ENCODE measurements at regions not wholly inside any gene's neighbourhood (a gene's known extent, or its start where the extent isn't known, plus 50 kb on each side); places are given as distances from the start of the nearest gene placed in this dataset.

- no peak overlapping the region for H3K4me3 ChIP-seq (ENCODE audit: low read depth, low read length)
- H3K4me1 ChIP-seq (ENCODE audit: control insufficient read depth, insufficient read depth, low read length): no peaks in the 10 kb centered on the region
- no peak overlapping the region for H3K27ac ChIP-seq (ENCODE audit: extremely low read depth, low read depth, low read length)
- ChIA-PET POLR2A (no interaction called here), CTCF (no interaction called here)
- no peaks in the 10 kb centered on the region for H3K36me3 ChIP-seq (ENCODE audit: control insufficient read depth in 2 of 2, insufficient read depth in 1 of 2, low read length in 2 of 2)
- H3K9me3 ChIP-seq (ENCODE audit: control insufficient read depth, insufficient read depth, low read depth, low read length): no peaks in the 10 kb centered on the region
- TF ChIP-seq ZNF394 (tag by site-specific recombination; IDR thresholded peaks at IDR 0.05; ENCODE audit: borderline replicate concordance): no peak
Measured at GRCh38 chr1:95435611-95436010, 201.6 kb downstream of the RWDD3 start.

- H3K9me3 ChIP-seq (ENCODE audit: control insufficient read depth, insufficient read depth, low read depth, low read length): no peaks in the 10 kb centered on the region
- ChIA-PET POLR2A (no interaction called here), CTCF (interaction anchor here (0.6 kb wide), 1 partner anchor 91 kb away, joined by 3 read pairs; no protein-coding TSS in a partner anchor)
- no peaks in the 10 kb centered on the region for H3K4me1 ChIP-seq (ENCODE audit: control insufficient read depth, insufficient read depth, low read length)
- peak; percentile 54 for TF ChIP-seq ZIC2 (tag by site-specific recombination; IDR thresholded peaks at IDR 0.05)
- no peak for TF ChIP-seq ZNF416 (tag by site-specific recombination; IDR thresholded peaks at IDR 0.05)
- no peak overlapping the region for H3K27ac ChIP-seq (ENCODE audit: extremely low read depth, low read depth, low read length)
- H3K4me3 ChIP-seq (ENCODE audit: low read depth, low read length): no peak overlapping the region
- no peaks in the 10 kb centered on the region for H3K36me3 ChIP-seq (ENCODE audit: control insufficient read depth in 2 of 2, insufficient read depth in 1 of 2, low read length in 2 of 2)
Measured at GRCh38 chr1:95437011-95437410, 203.0 kb downstream of the RWDD3 start.

GRCh38 chr1:95437781-95438180 is 203.8 kb downstream of the RWDD3 start:
- POLR2A ChIA-PET: no interaction called here

DNA sequence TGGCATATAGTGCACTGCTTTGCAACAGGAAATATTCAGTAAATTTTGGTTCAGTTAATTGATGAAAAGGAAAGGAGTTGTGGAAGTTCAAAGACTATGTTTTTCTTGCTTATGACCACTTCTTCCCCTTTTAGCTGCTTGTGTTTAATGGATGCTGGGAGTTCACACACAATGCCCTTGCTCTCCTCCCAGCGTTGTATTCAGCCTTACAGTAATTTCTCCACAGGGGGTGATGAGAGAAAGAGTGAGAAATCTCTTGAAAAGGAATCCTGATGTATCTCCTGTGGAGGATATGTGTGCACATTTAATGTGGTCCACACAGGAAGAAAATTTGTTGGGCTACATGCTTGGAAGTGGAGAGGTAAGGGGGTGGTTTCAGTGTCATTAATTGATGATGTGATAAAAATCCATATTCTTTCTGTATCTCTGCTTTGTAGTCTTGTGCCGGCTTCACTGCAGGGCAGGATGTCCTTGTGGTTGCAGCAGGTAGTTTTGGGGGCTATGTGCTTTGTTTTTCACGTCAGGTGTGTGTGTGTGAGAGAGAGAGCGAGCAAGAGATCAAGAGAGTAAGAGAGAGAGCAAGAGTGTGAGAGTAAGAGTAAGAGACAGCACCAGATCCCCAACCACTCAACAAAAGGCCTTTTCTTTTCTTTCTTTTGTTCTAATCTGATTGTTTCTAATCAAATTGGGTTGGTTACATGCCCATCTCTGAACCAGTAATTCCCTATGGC is 204.4 kb downstream of the RWDD3 start:
- no peaks in the 10 kb centered on the region for H3K4me1 ChIP-seq (ENCODE audit: control insufficient read depth, insufficient read depth, low read length)
- H3K27ac ChIP-seq (ENCODE audit: extremely low read depth, low read depth, low read length): no peak overlapping the region
- ChIA-PET POLR2A (no interaction called here), CTCF (no interaction called here)
- H3K9me3 ChIP-seq (ENCODE audit: control insufficient read depth, insufficient read depth, low read depth, low read length): no peaks in the 10 kb centered on the region
- H3K36me3 ChIP-seq (ENCODE audit: control insufficient read depth in 2 of 2, insufficient read depth in 1 of 2, low read length in 2 of 2): no peaks in the 10 kb centered on the region
- no peak overlapping the region for H3K4me3 ChIP-seq (ENCODE audit: low read depth, low read length)
- TF ChIP-seq SCRT1 (tag by site-specific recombination; IDR thresholded peaks at IDR 0.05; ENCODE audit: borderline replicate concordance) (no peak), ZNF175 (tag by site-specific recombination; IDR thresholded peaks at IDR 0.05) (no peak), ZNF596 (tag by site-specific recombination; IDR thresholded peaks at IDR 0.05) (no peak), ZNF341 (tag by site-specific recombination; IDR thresholded peaks at IDR 0.05; ENCODE audit: low read depth) (no peak), SP2 (tag by site-specific recombination; IDR thresholded peaks at IDR 0.05) (no peak), ZNF140 (tag by site-specific recombination; IDR thresholded peaks at IDR 0.05) (no peak), SCRT2 (tag by site-specific recombination; IDR thresholded peaks at IDR 0.05) (no peak), INSM2 (tag by site-specific recombination; IDR thresholded peaks at IDR 0.05) (no peak), ZNF555 (tag by site-specific recombination; conservative IDR thresholded peaks at IDR 0.05) (no peak), YY1 (tag by site-specific recombination; IDR thresholded peaks at IDR 0.05) (no peak), ZSCAN18 (tag by site-specific recombination; IDR thresholded peaks at IDR 0.05) (no peak), ZNF391 (tag by site-specific recombination; IDR thresholded peaks at IDR 0.05; ENCODE audit: borderline replicate concordance, low read depth) (no peak), ZFP37 (tag by site-specific recombination; IDR thresholded peaks at IDR 0.05) (no peak), ZIC2 (tag by site-specific recombination; IDR thresholded peaks at IDR 0.05) (no peak)

More at GRCh38 chr1:95437781-95438180, 203.8 kb downstream of the RWDD3 start:
- H3K4me3 ChIP-seq (ENCODE audit: low read depth, low read length): no peak overlapping the region
- no peaks in the 10 kb centered on the region for H3K36me3 ChIP-seq (ENCODE audit: control insufficient read depth in 2 of 2, insufficient read depth in 1 of 2, low read length in 2 of 2)
- CTCF ChIA-PET: no interaction called here
- H3K9me3 ChIP-seq (ENCODE audit: control insufficient read depth, insufficient read depth, low read depth, low read length): no peaks in the 10 kb centered on the region
- TF ChIP-seq ZNF391 (tag by site-specific recombination; IDR thresholded peaks at IDR 0.05; ENCODE audit: borderline replicate concordance, low read depth) (no peak), ZXDB (tag by site-specific recombination; IDR thresholded peaks at IDR 0.05) (no peak), ZNF354C (tag by site-specific recombination; IDR thresholded peaks at IDR 0.05; ENCODE audit: borderline replicate concordance, low read depth) (no peak), ZBTB21 (tag by site-specific recombination; IDR thresholded peaks at IDR 0.05) (no peak), ZFP37 (tag by site-specific recombination; IDR thresholded peaks at IDR 0.05) (no peak), ZNF239 (tag by site-specific recombination; IDR thresholded peaks at IDR 0.05) (no peak), ZSCAN4 (tag by site-specific recombination; IDR thresholded peaks at IDR 0.05) (no peak), ZNF155 (tag by site-specific recombination; IDR thresholded peaks at IDR 0.05) (no peak), ZNF341 (tag by site-specific recombination; IDR thresholded peaks at IDR 0.05; ENCODE audit: low read depth) (no peak), MZF1 (tag by site-specific recombination; IDR thresholded peaks at IDR 0.05; ENCODE audit: borderline replicate concordance) (no peak)
- TF ChIP-seq, protein P1, sequence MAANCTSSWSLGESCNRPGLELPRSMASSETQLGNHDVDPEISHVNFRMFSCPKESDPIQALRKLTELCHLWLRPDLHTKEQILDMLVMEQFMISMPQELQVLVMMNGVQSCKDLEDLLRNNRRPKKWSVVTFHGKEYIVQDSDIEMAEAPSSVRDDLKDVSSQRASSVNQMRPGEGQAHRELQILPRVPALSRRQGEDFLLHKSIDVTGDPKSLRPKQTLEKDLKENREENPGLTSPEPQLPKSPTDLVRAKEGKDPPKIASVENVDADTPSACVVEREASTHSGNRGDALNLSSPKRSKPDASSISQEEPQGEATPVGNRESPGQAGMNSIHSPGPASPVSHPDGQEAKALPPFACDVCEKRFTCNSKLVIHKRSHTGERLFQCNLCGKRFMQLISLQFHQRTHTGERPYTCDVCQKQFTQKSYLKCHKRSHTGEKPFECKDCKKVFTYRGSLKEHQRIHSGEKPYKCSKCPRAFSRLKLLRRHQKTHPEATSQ (tag by site-specific recombination; IDR thresholded peaks at IDR 0.05): no peak
- no peaks in the 10 kb centered on the region for H3K4me1 ChIP-seq (ENCODE audit: control insufficient read depth, insufficient read depth, low read length)
- H3K27ac ChIP-seq (ENCODE audit: extremely low read depth, low read depth, low read length): no peak overlapping the region

Data from HEK293 (cell line).